ENCODE measurements at regions not wholly inside any gene's neighbourhood (a gene's known extent, or its start where the extent isn't known, plus 50 kb on each side); places are given as distances from the start of the nearest gene placed in this dataset.

GRCh38 chr13:105579821-105580710 is 955.4 kb downstream of the EFNB2 start:
- DNase-seq = no peak

DNA sequence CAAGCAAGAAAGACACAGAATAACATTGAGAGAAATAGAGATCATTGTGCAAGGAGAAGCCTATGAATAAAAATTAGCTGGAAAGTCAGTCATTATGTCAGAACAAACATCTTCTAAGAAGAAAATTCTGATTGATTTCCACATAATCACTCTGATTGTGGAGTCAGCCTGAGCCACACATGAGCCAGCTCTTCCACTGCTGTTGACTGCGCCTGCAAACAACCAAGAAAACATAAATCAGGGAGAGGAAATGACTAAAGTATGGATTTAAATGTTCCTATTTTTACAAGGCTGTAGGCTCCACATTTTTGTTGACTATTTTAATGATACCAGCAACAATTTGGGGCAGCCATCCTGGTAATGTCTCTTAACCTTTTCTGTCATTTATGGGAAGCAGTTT is 962.3 kb downstream of the EFNB2 start:
- DNase-seq = peak; percentile 9

- DNase-seq = no peak
Observed at GRCh38 chr13:105572401-105572800, 963.1 kb downstream of the EFNB2 start.

- no peak for DNase-seq
Observed at GRCh38 chr13:105569816-105570215, 965.6 kb downstream of the EFNB2 start.

DNA sequence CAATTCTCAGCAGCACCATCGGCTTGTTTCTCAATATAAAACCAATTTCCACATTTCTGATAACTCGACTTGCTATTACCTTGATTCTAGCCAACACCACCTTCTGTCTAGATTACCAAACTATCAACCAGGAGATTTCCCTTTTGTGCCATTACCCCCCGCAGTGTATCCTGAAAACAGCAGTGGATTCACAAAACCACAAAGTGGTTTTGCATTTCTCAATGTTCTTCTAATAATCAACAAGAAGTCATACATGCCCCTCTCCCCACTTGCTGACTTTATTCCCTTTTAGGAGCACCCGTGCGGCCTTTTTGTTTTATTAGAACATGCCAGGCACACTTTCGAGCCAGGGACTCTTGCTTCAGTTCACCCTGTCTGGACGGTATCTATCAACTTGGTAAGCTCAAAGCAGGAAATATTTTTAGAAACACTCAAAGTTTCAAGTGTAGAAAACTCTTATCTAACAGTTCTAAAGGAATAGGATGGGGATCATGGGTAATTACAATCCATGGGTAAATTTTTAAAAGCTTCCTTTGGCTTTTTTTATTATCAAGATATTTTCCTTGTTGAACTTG is 967.4 kb downstream of the EFNB2 start:
- DNase-seq = no peak

DNA sequence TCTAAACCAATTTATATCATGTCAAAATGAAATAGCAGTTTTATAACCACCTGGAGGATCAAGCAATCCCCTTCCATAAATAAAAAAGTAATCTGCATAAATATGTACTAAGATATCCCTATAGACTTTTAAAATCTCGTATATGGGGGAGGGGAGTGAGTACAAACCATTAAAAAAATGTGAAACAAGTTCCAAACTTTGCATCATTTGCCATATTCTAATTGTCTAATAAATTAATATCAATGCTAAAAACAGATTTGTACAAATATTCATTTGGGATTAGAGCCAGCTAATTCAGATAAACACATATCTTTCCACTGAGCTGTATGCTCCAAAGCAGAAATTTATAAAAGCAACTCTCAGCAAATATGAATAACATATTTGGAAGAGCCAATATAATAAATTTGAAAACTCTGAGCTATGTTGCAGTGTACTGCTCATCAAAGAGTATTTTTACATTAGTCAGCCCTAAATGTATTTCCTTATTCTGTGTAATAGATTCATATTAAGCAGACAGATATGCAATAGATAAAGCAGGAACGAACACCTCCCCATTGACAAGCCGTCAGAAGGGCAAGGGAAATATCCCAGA is 970.2 kb downstream of the EFNB2 start:
- no peak for DNase-seq

- DNase-seq = no peak
Observed at GRCh38 chr13:105552078-105552477, 983.4 kb downstream of the EFNB2 start.

DNA sequence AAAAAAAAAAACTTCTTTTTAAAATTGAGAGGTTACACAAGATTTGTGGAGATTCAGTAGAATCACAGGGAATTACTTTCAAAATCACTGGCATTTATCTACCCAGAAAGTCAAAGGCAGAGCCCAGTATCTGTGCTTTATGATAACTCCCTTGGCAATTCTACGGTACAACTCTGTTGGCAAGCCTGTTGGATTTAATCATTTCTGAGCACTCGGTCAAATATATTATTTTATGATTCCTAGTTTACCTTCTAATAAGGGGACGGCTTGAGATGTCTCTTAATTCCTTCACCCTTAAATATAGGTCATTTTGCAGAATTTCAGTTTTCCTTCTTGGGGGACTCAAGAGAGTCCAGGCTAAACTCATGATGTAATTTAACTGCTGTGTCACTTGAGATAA is 987.6 kb downstream of the EFNB2 start:
- DNase-seq = no peak

DNA sequence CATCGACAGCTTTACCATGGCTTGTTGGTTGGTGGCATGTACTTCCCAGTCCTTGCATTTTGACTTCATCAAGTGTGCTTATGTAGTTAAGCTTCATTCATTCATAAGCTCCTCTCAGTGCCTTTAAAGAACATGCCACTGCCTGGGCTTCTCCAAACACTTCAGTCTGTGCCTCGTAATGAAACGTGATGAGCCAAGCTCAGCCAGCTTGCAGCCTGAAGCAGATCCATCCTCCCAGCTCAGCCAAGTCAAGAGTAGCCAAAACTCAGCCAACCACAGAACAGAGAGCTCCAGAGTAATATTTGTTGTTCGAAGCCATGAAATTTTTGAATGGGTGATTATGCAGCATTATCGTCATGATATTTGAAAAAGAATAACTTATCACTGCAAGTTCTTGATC is 989.7 kb downstream of the EFNB2 start:
- no peak for DNase-seq

DNA sequence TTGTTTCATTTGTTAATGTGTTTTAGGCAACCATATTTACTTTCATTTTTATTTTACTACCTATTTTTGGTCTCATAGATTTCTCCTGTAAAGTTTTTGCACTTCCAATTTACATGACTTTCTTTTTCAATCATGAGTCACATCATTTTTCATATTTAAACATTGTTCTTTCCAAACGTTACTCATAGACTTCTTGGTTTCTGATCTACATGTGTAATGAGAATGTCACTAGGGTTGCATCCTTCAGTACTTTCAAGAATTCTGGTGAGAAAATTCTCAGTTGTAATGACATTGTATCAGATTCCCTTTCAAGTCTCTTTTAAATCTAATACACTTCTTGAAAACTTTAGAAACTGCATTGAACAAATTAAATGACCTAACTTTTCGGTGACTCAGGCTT is 991.7 kb downstream of the EFNB2 start:
- no peak for DNase-seq

GRCh38 chr13:105541565-105541964 is 993.9 kb downstream of the EFNB2 start:
- DNase-seq = no peak

- no peak for DNase-seq
Observed at GRCh38 chr13:105538346-105538745, 997.1 kb downstream of the EFNB2 start.

GRCh38 chr13:105537113-105537512 is 998.3 kb downstream of the EFNB2 start:
- no peak for DNase-seq

DNA sequence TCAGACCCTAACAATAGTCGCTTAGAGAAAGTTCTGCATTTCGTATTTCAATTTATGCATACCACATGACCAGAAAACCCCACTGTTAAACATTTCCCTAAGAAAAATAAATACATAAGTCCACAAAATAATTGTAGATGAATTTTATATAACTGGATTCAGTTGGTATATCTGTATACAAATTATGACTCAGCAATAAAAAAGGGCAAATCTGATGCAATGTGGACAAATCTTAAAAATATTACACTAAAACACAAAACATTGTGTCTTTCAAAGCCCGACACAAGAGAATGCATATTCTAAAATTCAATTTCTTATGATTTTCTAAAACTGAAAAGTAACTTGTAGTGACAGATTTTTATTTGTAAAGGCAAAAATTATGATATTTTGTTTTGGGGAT is 1005.0 kb downstream of the EFNB2 start:
- no peak for DNase-seq

GRCh38 chr13:105527127-105527526 is 1008.3 kb downstream of the EFNB2 start:
- DNase-seq = no peak

GRCh38 chr13:105519771-105520170 is 1015.7 kb downstream of the EFNB2 start:
- DNase-seq = no peak

- DNase-seq = no peak
Observed at GRCh38 chr13:105518086-105518485, 1017.4 kb downstream of the EFNB2 start.

GRCh38 chr13:105514401-105514800 is 1021.1 kb downstream of the EFNB2 start:
- DNase-seq = no peak

GRCh38 chr13:105513448-105513847 is 1022.0 kb downstream of the EFNB2 start:
- no peak for DNase-seq

DNA sequence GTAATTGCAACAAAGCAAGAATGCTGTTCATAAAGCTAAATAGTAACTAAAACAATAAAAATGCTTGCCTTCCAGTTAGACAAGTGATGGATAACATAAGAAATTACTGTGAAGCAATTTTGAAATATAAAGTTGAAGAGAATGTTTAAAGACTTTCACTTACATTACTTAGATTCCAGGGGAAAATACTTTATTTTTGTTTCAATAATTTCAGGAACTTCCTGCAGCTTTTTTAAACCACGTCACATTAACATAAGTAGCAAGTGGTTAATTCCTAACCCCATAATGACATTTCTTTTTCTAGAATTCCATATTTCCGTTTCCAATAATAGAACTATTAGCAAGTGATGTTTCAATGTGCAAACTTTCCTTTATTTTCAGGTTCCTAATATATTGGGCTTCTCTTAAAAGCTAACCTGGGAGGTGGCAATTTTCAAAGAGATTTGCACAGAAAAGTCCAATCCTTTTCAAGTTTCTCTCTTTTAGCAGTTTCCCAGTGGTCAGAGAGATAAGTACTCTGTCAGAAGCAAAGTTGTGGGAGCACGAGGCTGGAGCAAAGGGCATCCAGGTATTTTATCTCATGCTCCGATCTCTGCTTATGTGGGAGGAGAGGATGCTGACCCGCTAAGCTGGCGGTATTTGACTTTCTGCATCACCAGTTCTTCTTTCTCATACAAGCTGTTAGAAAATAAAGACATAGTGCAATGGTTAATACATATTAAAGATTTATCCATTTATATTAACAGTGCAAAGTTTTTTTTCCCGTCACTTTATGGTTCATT is 1025.3 kb downstream of the EFNB2 start:
- DNase-seq = no peak

GRCh38 chr13:105506463-105506862 is 1029.0 kb downstream of the EFNB2 start:
- no peak for DNase-seq

GRCh38 chr13:105502193-105502592 is 1033.3 kb downstream of the EFNB2 start:
- no peak for DNase-seq

DNA sequence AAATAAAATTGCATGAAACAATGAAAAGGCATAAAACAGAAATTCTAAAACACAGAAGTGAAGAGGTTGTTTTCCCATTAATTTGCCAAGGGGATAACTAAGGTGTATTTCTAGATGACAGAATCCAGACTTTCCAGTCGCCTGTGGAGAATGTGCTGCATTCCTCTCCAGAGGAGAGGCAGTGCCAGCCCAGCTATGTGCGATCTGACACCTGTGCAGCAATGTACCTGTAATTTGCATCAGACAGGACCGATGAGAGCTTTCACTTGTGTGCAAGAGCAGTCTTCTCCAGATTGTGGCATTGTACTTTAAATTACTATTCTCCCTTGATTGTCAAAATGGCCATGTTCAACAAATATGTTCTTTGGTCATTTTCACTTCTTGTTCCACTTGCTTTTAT is 1037.9 kb downstream of the EFNB2 start:
- no peak for DNase-seq
